Suprapubic skin (tissue), 4 donors: ENCODE measurements at regions not wholly inside any gene's neighbourhood (a gene's known extent, or its start where the extent isn't known, plus 50 kb on each side); places are given as distances from the start of the nearest gene placed in this dataset.

Source experiments
- DNase-seq, 2 donors: peaks; one replicate each; pipeline ENCODE4 v3.0.0-alpha.2; 2019; ENCODE audit warnings: low spot score in 2 of 2
- H3K27ac ChIP-seq: fragments of 200-600 bp; sonication (generic); one replicate; pipeline ENCODE4 v1.5.1; 2019
- H3K27me3 ChIP-seq: fragments of 200-600 bp; sonication (generic); one replicate; pipeline ENCODE4 v1.5.1; 2019
- H3K36me3 ChIP-seq: fragments of 200-600 bp; sonication (generic); one replicate; pipeline ENCODE4 v1.5.1; 2019
- H3K4me1 ChIP-seq: fragments of 200-600 bp; sonication (generic); one replicate; pipeline ENCODE4 v1.5.1; 2019
- H3K4me3 ChIP-seq: fragments of 200-600 bp; sonication (generic); one replicate; pipeline ENCODE4 v1.5.1; 2019; ENCODE audit warnings: mild to moderate bottlenecking
- H3K9me3 ChIP-seq: fragments of 200-600 bp; sonication (generic); one replicate; pipeline ENCODE4 v1.5.1; 2019
- CTCF ChIP-seq, 2 donors: fragments of 200-600 bp in 1 of 2; fragments of 450-650 bp in 1 of 2; sonication (generic) in 1 of 2; IDR thresholded peaks; one replicate each; pipeline ENCODE4 v1.5.1; 2016 to 2019; ENCODE audit warnings: antibody characterized with exemption in 2 of 2, mild to moderate bottlenecking in 1 of 2, moderate library complexity in 1 of 2
- EP300 ChIP-seq: sonication (generic); formaldehyde crosslinking; IDR thresholded peaks from one replicate; pipeline ENCODE4 v1.6.1; 2017; ENCODE audit warnings: antibody characterized with exemption
- POLR2A ChIP-seq, 2 donors: fragments of 450-650 bp; IDR thresholded peaks; one replicate each; pipeline ENCODE4 v1.6.1; 2017; ENCODE audit warnings: antibody characterized with exemption in 2 of 2, mild to moderate bottlenecking in 2 of 2, moderate library complexity in 2 of 2
- POLR2AphosphoS5 ChIP-seq, 3 donors: sonication (generic); formaldehyde crosslinking; IDR thresholded peaks; one replicate each; pipeline ENCODE4 v1.6.1; 2017; ENCODE audit warnings: antibody characterized with exemption in 3 of 3
- WGBS: methylation state at CpG from one replicate; pipeline ENCODE4 v1.1.5; 2018; 5-methylcytosine and 5-hydroxymethylcytosine counted together

DNA sequence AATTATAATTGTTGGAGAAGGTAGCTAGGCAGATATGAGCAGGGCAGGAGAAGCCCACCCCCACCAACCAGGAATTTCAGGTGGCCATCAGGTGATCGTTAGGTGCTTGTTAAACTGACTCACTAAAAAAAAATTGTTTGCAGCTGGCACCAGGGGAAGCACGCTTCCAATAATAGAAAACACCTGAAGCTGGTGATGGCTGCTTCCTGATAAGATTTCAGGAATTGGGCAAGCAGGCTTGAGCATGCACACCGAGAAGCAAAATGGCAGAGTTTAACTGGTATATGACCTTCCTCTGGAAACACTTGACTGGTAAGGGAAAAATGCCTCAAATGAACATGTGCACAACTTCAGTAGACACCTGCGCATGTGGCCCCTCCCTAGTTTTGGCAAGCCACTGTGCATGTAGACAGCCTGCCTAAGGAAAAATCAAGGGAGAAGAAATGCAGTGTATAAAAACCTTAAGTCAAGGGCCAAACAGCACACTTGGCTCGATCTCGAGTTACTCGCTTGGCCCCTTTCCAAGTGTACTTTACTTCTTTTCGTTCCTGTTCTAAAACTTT lies 292.8 kb downstream of the CCDC85A start:
- no peaks in the 10 kb centered on the region for H3K4me1 ChIP-seq
- H3K36me3 ChIP-seq = no peaks in the 10 kb centered on the region
- 48% methylated on average over 8 of the region's 8 CpGs for WGBS
- no peak overlapping the region for H3K4me3 ChIP-seq
- DNase-seq = no peak
- no peaks in the 10 kb centered on the region for H3K27me3 ChIP-seq
- no peaks in the 10 kb centered on the region for H3K9me3 ChIP-seq
- TF ChIP-seq POLR2AphosphoS5 (IDR thresholded peaks at IDR 0.05) = no peak
- no peak for TF ChIP-seq CTCF (IDR thresholded peaks at IDR 0.05)
- no peak for TF ChIP-seq EP300
- no peak for TF ChIP-seq POLR2A (IDR thresholded peaks at IDR 0.05)
- no peak overlapping the region for H3K27ac ChIP-seq

DNA sequence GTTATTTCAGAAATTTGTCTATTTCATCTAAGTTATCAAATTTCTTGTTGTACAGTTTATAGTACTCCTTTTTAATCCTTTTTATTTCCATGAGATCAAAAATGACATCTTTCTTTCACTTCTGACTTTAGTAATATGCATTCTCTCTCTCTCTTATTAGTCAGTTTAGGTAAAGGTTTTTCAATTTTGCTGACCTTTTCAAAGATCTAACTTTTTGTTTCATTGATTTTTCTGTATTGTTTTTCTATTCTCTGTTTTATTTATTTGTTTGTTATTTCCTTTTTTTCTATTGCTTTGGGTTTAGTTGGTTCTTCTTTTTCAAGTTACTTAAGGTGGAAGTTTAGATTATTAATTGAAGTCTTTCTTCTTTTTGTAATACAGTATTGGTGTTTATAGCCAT lies 294.2 kb downstream of the CCDC85A start:
- no peaks in the 10 kb centered on the region for H3K9me3 ChIP-seq
- H3K4me3 ChIP-seq = no peak overlapping the region
- H3K36me3 ChIP-seq = no peaks in the 10 kb centered on the region
- H3K27ac ChIP-seq = no peak overlapping the region
- H3K4me1 ChIP-seq = no peaks in the 10 kb centered on the region
- no peak for TF ChIP-seq POLR2AphosphoS5 (IDR thresholded peaks at IDR 0.05)
- no peak for TF ChIP-seq CTCF (IDR thresholded peaks at IDR 0.05)
- no peak for TF ChIP-seq EP300
- no peak for TF ChIP-seq POLR2A (IDR thresholded peaks at IDR 0.05)
- no peaks in the 10 kb centered on the region for H3K27me3 ChIP-seq
- no peak for DNase-seq

GRCh38 chr2:56483081-56483480 lies 299.3 kb downstream of the CCDC85A start:
- H3K36me3 ChIP-seq = no peaks in the 10 kb centered on the region
- 79% methylated on average over 2 of the region's 2 CpGs for WGBS

DNA sequence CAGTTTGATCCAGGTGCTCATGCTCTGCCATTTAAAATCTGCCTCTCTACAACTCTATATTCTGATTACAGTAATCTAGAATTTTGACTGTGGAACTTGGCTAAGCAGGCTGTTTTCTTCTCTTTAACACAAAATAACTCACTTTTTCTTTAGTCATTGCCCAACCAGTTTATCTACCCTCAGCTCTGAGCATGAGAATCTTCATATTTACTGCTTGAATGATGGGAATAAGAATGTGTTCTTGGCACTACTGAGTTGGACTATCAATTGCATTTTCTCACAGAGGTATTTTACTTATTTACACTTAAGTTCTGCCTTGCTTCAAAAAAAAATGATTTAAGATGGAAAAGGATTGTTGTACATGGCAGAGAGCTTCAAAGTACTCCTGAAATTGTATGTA lies 301.1 kb downstream of the CCDC85A start:
- H3K9me3 ChIP-seq = no peaks in the 10 kb centered on the region
- no peak overlapping the region for H3K27ac ChIP-seq
- H3K27me3 ChIP-seq = no peaks in the 10 kb centered on the region
- H3K36me3 ChIP-seq = no peaks in the 10 kb centered on the region
- DNase-seq = no peak
- no peak for TF ChIP-seq CTCF (IDR thresholded peaks at IDR 0.05)
- no peak for TF ChIP-seq EP300
- TF ChIP-seq POLR2A (IDR thresholded peaks at IDR 0.05) = no peak
- TF ChIP-seq POLR2AphosphoS5 (IDR thresholded peaks at IDR 0.05) = no peak
- no peaks in the 10 kb centered on the region for H3K4me1 ChIP-seq
- no peak overlapping the region for H3K4me3 ChIP-seq

More at GRCh38 chr2:56483081-56483480, 299.3 kb downstream of the CCDC85A start:
- DNase-seq = no peak
- Histone ChIP-seq H3K27ac (no peak overlapping the region), H3K4me1 (no peaks in the 10 kb centered on the region), H3K4me3 (no peak overlapping the region), H3K9me3 (no peaks in the 10 kb centered on the region), H3K27me3 (no peaks in the 10 kb centered on the region)
- TF ChIP-seq EP300 (no peak), CTCF (IDR thresholded peaks at IDR 0.05) (no peak), POLR2A (IDR thresholded peaks at IDR 0.05) (no peak)

DNA sequence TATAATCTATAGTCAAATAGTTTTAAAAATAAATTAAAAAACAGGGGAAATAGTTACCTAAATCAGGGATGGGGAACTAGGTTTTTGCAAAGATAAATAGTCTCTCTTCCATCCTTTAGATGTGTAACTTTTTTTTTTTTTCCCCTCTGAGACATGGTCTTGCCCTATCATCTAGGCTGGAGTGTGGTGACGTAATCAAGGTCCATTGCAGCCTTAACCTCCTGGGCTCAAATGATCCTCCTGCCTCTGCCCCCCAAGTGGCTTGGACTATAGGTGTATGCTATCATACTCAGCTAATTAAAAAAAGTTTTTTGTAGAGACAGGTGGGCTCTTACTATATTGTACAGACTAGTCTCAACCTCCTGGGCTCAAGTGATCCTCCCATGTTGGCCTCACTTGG lies 316.5 kb downstream of the CCDC85A start:
- no peak overlapping the region for H3K4me3 ChIP-seq
- H3K27ac ChIP-seq = no peak overlapping the region
- H3K27me3 ChIP-seq = no peaks in the 10 kb centered on the region
- 89% methylated on average over 1 of the region's 1 CpG for WGBS
- no peaks in the 10 kb centered on the region for H3K36me3 ChIP-seq
- TF ChIP-seq CTCF (IDR thresholded peaks at IDR 0.05) (no peak), POLR2AphosphoS5 (IDR thresholded peaks at IDR 0.05) (no peak), EP300 (no peak), POLR2A (IDR thresholded peaks at IDR 0.05) (no peak)
- no peaks in the 10 kb centered on the region for H3K4me1 ChIP-seq
- H3K9me3 ChIP-seq = no peaks in the 10 kb centered on the region
- no peak for DNase-seq
